GM21529 (cell line): ENCODE measurements at regions not wholly inside any gene's neighbourhood (a gene's known extent, or its start where the extent isn't known, plus 50 kb on each side); places are given as distances from the start of the nearest gene placed in this dataset.

Source experiments
- ATAC-seq: cut with Tn5 transposase; IDR thresholded peaks from one replicate; pipeline ENCODE4 v1.9.1; 2021; ENCODE audit not compliant: unreplicated experiment

DNA sequence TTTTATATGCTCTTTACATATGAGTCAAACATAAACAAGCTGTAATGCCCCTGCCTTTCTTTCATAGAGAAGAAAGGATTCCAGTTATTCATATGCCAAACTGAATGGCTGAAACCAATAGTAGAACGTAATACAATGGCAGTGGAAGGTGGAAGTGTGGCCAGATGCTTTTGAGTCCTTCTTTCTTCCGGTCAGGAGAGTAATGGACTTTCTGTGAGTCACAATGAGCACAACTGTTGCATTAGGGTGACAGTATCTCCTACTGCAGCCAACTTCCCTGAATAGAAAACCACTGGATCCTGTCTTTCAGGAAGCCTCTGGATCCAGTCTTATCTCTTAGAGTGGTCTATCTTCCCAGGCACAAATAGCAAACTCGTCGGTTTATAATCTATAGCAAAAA, 855.2 kb downstream of the MAT2B start:
- no peak for ATAC-seq

DNA sequence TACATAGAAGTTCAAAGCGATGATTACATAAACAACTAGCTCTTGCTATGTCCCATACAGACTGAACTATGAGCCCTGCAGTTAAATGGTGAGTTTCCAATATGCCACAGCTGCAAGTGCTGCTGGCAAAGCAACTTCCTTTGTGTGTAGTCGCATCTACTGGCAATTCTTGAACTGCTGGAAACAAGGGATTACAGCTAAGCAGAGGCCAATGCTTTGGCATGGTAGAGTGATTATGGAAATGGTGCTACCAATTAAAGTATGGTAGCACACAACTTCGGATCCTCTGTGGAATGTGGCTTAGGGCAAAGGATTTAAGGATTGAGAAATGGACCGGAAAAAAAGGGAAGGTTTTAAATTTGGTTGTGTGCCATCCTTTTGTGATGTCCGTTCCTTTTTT, 856.6 kb downstream of the MAT2B start:
- ATAC-seq = no peak

DNA sequence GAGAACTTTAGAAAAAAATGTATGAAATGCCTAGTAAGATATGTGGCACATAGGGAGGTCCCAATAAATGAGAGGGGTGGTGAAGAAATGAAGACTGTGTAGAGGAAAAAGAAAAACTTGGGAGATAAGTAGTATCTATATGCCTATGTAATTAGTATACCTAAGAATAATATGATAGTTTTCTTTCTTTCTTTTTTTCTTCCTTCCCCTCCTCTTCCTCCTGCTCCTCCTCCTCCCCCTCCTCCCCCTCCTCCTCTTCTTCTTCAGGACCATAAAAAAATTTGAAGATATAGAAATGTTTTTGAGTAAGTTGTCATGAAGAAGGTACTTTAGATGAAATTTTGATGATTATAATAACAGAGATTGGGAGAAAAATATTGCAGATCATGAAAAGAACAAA, 857.4 kb downstream of the MAT2B start:
- no peak for ATAC-seq

DNA sequence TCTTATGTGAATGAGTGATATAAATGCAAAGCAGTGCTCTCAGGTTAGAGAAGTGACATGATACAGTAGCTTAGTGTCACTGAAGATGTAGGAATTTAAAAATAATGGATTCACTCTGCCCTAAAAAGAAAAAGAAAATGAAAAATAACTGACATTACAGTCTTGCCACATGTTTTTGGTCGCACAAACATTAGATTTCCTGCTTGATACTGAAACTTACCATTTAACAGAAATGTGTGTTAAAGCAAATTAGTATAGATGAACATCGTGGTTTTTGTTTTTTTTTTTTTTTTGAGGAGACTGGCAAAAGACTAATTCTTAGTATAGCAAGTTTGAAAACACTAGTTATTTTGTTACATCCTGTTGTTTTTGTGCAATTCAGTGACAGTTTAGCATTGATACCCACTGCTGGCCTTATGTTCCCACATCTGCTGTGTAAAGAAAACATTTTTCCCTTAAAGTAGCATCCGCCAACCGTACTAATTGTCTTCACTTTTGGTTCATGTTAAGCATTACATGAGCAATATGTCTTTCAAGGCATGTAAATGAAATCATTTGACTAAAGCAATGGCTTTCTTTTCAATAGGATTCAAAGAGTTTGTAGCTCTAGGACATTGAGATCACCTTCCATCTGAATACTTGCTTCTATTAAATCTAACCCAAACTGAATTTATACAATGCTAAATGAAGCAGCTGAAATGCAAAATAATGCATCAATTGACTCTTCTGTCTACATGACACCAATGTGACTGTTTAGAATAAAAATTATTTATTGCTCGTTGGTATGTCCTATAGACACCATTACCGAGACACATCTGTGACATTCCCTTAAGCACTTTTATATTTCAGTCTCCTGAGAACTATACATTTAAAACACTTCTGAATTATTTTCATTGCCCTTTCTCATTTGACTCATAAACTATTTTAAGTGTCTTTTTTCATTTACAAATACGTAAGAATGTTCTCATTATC, 859.1 kb downstream of the MAT2B start:
- ATAC-seq = no peak

DNA sequence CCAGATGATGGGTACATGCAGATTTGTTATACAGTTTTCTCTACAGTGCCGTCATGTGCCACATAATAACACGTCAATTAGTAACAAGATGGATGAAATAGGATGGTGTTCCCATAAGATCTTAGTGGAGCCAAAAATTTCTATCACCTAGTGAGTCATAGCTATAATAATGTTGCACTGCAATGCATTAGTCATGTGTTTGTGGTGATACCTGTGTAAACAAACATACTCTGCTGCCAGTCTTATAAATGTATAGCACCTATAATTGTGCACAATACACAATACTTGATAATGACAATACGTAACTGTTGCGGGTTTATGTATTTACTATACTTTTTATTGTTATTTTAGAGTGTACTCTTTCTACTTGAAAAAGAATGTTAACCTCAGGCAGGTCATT, 865.4 kb downstream of the MAT2B start:
- ATAC-seq = no peak

DNA sequence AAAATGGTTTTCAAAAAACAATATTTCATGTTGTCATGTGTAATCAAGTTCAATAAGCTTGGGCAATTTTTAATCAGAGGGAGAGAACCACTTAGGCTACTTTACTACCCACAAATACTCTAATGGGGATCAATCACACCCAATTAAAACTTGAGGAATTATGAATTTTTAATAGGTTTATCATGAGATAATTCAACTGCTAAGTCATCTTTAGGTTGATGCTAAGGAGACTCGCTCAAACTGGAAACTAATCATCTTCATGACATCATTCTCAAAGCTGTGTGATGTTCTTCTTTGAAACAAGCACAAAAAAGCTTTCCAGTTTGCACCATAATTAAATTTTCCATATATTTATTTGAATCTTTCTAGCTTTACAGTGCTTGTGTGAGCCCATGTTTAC, 867.5 kb downstream of the MAT2B start:
- ATAC-seq = no peak

DNA sequence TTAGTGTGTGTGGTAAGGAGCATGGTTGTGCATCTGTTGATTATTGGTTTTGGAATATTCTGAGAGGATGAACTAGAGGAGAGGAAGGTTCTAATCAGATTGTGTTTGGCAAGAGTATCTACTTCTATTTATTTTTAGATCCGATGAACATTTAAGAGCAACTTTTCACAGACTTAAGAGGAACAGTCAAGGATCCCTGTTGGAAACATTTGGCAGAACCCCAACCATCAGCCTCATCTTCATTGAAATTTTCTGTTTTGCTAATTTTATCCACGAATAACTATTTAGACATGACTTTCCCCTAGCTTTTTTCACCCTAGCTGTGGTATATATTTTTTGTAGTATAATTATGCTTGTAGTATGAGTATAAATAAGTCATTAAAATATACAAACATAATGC, 868.5 kb downstream of the MAT2B start:
- no peak for ATAC-seq

DNA sequence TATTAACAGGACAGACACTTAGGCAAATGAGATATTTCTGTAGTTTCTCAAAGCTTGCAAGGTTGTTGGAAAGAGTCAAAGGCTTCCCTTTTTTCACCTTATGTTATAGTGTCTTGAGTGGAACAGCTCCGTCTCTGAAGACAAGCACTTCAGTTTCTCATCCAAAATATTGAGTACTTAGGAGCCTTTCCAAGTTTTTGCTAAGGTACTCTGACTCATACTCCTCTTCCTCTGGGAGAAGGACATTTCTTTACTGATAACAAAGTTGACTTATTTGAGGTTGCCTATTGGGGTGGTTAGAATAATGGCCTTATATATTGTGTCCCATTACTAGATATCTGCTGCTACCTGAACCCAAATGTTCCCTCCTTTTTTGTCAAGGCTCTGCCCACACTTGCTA, 869.6 kb downstream of the MAT2B start:
- no peak for ATAC-seq

DNA sequence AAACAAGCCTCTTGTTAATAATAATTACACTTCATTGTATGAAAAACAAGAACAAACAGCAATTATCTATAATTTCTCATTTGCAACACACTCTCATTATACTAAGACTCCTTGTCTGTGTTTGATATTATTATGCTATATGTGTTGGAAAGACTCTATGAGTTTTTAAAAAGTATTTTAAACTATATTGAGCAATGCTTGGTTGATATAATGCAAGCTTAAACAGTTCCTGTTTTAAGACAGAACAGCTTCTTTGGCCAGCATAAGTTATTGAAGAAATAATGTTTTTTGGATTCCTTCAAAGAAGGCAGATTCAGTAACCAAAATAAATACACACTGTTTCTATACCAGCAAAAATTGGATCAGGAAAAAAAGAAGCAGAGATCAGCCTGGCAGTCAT, 871.4 kb downstream of the MAT2B start:
- ATAC-seq = no peak

DNA sequence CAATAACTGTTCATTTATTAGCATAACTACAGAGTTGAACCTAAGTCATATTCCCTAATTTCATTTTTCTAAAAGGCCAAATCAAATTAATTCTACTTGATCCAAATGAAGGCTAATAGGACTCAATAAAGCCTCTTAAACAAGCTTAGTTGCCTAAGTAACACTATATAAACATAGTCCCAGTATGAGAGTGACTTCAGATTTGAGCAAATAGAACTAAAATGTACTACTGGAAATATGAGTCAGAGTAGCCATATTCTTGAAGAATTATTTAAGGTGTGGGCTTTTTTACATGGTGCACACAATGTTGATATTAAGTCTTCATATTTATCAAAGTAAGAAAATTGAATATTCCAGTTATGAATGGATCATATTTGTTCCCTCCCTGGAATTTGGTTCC, 872.3 kb downstream of the MAT2B start:
- no peak for ATAC-seq

DNA sequence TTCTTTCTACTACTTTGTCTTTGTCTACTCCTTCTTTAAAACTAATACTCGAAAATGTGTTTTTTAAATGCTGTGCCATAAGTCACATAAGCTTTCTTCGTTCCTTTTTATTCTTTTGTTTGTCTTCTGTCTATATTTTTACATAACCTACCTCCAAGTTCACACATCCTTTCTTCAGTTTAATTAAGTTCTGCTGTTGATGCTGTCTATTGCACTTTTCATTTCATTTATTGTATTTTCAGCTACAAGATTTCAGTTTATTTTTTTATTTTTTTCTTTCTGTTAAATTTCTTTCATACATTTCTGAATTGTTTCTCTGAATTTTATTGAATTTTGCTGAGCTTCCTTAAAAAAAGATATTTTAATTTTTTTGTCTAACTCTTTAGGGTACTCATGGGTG, 878.2 kb downstream of the MAT2B start:
- ATAC-seq = no peak

DNA sequence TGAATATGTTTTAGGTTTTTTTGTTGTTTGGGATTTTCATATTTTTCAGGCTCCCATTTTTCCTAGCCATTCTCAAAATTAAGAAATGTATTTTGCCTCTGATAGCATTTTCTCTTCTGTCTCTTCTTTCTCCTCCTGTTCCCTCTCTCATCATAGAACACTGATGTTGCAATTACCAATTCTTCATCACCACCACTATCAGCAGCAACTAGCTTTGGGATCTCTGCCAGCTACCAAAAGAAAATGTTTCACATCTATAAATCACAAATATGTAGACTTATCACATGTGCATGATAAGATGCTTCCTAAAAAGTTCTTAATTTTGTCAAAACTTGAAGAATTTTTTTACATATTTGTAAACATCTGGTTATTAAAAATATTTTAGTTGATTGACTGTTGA, 887.1 kb downstream of the MAT2B start:
- ATAC-seq = no peak

DNA sequence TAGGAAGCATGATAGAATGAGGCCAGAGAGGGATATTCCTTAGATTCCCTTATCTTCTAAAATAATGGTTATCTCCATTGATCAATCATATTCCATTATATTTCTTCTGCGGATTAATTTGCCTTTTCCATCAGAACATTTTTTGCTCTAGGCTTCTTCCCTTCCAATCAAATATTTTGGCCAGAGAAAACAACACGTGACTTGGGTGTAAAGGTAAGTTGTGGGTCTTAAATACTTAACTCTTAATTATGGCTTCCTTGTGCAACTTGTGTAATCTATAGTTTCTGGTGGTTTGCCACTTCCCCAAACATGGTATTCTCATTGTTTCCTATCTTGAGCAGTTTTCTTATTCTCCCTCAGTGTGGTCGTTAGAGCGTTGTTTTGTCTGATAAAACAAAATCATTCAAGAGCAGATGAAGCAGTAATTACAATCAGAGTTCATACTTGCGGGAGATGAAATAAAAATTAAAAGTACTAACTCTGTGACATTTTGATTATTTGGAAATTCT, 889.3 kb downstream of the MAT2B start:
- no peak for ATAC-seq

DNA sequence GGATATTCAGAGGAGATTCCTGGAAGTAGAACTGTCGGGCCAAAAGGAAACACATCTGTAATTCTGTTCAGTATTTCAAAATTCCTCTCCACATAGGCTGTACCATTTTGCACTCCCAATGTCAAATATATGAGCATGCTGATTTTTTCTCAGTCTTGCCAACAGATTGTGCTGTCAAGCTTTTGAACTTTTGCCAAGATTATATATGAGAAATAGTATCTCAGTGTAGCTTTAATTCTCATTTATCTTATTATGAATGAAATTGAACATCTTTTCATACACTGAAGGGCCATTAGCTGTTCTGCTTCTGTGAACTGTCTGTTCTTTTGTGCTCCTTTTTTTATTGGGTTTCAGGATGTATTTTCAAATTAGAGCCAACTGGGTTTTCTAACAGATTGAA, 907.1 kb downstream of the MAT2B start:
- no peak for ATAC-seq

DNA sequence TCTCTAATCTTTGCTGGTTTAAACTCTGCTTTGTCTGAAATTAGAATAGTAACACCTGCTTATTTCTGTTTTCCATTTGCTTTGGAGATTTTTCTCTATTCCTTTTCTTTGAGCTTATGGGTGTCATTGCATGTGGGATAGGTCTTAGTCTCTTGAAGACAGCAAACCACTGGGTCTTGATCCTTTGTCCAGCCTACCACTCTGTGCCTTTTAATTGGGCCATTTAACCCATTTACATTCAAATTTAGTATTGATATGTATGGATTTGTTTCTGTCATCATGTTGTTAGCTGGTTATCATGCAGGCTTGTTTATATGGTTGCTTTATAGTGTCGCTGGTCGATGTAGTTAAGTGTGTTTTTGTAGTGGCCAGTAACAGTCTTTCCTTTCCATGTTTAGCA, 914.7 kb downstream of the MAT2B start:
- no peak for ATAC-seq

DNA sequence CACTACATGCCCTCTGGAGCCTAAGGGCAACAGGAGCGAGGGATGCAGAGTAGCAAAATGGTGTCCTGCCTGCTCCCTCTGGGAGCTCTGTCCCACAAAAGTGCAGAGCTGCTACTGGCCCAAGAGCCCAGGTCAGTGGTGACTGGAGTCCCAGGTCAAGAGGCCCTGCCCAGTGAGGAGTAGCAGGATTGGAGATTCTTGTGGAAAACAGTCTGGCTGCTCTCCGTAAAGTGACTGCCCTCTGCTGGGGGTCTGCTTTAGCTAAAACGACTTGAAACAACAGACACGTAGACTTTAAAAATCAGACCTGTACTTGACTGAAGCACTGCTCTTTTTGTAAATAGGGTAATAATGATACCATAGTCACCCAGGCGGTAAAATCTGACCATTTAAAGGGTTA, 917.0 kb downstream of the MAT2B start:
- no peak for ATAC-seq

DNA sequence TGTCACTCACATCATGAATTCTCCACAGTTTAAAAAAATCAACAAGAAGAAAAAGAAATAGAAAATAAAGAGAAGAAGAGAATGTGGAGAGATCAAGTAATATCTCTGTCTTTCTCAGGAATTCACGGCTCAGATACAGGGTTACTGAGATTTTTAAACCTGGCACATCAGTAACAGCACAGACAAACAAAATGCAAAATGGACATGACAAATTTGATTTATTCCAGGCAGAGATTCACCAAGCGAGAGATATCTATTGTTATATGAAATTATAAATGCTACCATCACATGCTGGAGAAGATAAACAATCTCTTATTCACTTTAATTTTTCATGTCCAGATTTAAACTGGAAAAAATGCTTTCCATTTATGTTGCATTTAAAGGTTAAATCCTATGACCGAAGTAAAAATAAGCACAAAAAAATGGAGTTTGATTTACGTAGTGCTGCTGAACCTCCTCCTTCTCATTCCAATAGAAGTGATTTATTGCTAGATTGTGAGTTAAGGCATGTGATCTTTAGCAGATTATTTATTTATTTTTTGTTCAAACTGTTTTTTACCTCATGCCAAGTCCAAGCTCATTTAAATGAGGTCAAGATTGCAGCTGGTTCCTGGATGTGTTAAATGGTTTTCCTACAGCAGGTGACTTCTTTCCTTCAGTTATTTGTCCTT, 926.4 kb downstream of the MAT2B start:
- no peak for ATAC-seq

DNA sequence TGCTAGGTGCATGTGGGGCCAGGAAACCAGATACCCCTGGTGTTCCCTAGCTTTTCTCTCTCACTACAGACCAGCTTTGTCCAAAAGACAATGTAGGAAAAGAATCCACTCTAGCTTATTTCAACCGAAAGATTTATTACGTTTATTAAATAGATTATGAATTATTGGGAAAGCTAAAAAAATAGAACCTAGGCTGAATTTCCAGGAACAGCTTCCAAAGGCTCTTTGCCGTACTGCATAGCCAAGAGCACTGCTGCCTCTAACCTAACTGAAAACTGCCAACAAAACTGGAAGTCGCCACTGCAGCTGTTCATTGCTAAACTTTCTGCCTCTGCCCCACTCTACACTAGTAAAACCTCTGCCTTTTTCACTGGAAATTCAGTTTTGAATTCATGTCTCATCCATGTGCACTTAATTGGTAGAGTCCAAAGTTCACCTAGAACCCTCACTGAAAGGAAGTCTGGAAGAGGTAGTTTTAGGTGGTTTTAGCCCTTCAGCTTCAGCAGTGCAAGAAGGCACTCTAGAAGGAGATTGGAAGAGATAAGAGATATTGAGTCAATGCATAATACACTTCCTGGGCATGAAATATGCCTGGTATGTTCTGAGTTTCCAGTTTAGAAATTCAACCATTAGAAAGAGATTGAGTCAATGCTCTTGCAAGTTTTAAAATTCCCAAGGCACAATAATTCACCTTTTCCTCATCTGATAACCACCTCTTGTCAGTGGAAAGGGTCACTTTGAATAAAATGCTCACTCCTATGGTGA, 927.9 kb downstream of the MAT2B start:
- no peak for ATAC-seq

DNA sequence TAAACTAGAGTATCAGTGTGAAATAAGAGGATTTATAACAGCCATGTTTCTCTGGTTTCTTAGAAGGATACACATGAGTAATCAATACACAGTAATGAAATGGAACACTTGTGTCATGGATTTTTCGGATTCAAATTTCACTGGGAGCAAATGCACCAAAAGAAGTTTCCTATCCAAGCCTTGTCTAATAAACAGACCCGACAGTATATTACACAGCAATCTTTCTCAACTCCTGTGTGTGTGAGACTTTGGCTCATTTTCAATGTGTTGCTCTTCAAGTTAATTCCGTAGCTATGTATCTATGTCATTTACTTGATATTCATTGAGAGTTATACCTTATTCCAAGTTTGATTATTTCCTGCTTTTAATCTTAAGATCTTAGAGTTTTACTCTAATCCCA, 930.2 kb downstream of the MAT2B start:
- ATAC-seq = no peak

DNA sequence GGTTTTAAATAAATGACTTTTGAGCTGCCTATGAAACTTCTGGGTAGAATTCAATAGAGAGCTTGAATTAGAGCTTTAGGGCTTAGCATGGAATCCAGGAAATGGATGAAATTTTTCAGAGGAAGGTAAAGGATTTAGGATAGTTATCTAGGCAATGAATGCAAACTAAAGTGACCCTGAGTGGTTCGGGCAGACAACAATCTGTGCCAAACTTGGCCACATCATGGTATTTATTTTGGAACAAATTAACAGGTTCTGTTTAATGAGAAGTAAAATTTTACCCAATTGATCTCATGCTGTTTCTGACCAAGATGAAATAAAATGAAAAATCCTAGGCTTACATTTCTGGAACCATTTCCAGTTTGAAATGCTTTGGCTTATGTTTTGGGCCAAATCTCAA, 934.4 kb downstream of the MAT2B start:
- ATAC-seq = no peak

DNA sequence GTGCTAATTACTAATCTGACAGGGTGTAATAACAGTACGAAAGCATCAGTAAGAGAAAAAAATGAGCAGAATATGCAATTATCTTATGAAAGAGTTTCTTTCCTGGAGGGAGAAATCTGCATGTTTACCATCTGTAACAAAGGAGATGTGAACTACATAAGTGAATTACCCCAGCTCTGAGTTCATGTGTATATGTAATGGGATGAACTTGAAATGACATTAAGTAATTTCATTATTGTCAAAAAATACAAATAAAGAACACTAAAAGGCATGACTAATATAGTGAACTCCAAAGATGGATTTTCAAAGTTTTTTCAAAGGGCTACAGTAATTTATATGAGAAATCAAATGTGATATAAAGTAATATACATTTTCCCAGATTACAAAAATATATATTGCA, 944.0 kb downstream of the MAT2B start:
- no peak for ATAC-seq

DNA sequence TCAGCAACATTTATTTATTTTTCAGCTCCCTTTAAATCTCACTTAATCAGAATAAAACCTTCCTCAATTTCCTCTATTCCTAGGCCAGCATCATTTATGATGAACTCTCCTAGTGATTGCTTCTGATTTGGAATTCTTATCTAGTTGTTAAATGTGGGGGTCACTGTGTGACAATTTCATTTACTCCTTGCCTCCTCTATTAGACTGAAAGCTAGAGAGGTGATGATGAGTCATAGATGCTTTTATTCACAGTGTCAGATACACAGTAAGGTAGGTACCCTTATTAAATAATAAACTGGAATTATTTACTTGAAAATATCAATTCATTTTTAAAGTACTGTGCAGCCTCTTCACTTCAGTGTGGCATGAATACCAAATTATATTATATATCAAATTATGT, 960.6 kb downstream of the MAT2B start:
- no peak for ATAC-seq
